Right renal cortex interstitium (tissue), 3 donors: ENCODE measurements at regions not wholly inside any gene's neighbourhood (a gene's known extent, or its start where the extent isn't known, plus 50 kb on each side); places are given as distances from the start of the nearest gene placed in this dataset.

ENCODE experiments used
- DNase-seq, 3 donors: peaks; one replicate each; pipeline ENCODE4 v3.0.0-alpha.2; 2013; ENCODE audit warnings: low read depth in 3 of 3, low spot score in 2 of 3

GRCh38 chr16:86681031-86681756 lies 102.8 kb downstream of the FOXL1 start:
- no peak for DNase-seq

GRCh38 chr16:86681757-86682106 lies 103.4 kb downstream of the FOXL1 start:
- DNase-seq = no peak

GRCh38 chr16:86682219-86682904 lies 104.0 kb downstream of the FOXL1 start:
- DNase-seq = no peak

- no peak for DNase-seq
Observed at GRCh38 chr16:86683441-86684194, 105.3 kb downstream of the FOXL1 start.

GRCh38 chr16:86685076-86685475 lies 106.7 kb downstream of the FOXL1 start:
- DNase-seq = no peak

- DNase-seq = no peak
Observed at GRCh38 chr16:86690970-86691369, 112.6 kb downstream of the FOXL1 start.

GRCh38 chr16:86692426-86692825 lies 114.1 kb downstream of the FOXL1 start:
- no peak for DNase-seq

GRCh38 chr16:86693033-86693432 lies 114.7 kb downstream of the FOXL1 start:
- DNase-seq = no peak

GRCh38 chr16:86697715-86698114 lies 119.4 kb downstream of the FOXL1 start:
- DNase-seq = no peak

GRCh38 chr16:86700046-86700945 lies 121.9 kb downstream of the FOXL1 start:
- DNase-seq = no peak

GRCh38 chr16:86701286-86701975 lies 123.1 kb downstream of the FOXL1 start:
- no peak for DNase-seq

GRCh38 chr16:86702824-86703588 lies 124.7 kb downstream of the FOXL1 start:
- DNase-seq = no peak

GRCh38 chr16:86704516-86704915 lies 126.2 kb downstream of the FOXL1 start:
- DNase-seq = no peak

GRCh38 chr16:86706726-86707125 lies 128.4 kb downstream of the FOXL1 start:
- no peak for DNase-seq

GRCh38 chr16:86707171-86707570 lies 128.8 kb downstream of the FOXL1 start:
- DNase-seq = no peak

- no peak for DNase-seq
Observed at GRCh38 chr16:86707581-86707980, 129.2 kb downstream of the FOXL1 start.

GRCh38 chr16:86708431-86708830 lies 130.1 kb downstream of the FOXL1 start:
- no peak for DNase-seq

GRCh38 chr16:86709103-86709502 lies 130.8 kb downstream of the FOXL1 start:
- DNase-seq = no peak

- DNase-seq = no peak
Observed at GRCh38 chr16:86709902-86710601, 131.7 kb downstream of the FOXL1 start.
